IMR-90 (cell line): ENCODE measurements at regions not wholly inside any gene's neighbourhood (a gene's known extent, or its start where the extent isn't known, plus 50 kb on each side); places are given as distances from the start of the nearest gene placed in this dataset.

Experiments used
- ATAC-seq: fragments of 200-7000 bp; cut with Tn5 transposase; 2 replicates; pipeline ENCODE4 v1.9.1; 2020; ENCODE audit warnings: low read depth, mild to moderate bottlenecking, moderate library complexity
- BruUV-seq: library from RNA; stranded (reverse); fragments of 400-500 nt; replicated peaks from 2 replicates; lab custom pipeline; 2021; lab: Mats Ljungman, UMichigan
- CTCF ChIA-PET: fragments of 300-600 bp; formaldehyde crosslinking; extraction: SDS; loops from one replicate; lab custom pipeline; 2021; ENCODE audit warnings: antibody characterized with exemption; lab: Yijun Ruan, JAX
- POLR2A ChIA-PET: fragments of 300-600 bp; sonication (Branson Sonifier 250); formaldehyde crosslinking; loops from one replicate; lab custom pipeline; 2022; ENCODE audit warnings: antibody characterized with exemption; ENCODE audit not compliant: unreplicated experiment; lab: Charles Lee
- DNase-seq: peaks from one replicate; pipeline ENCODE4 v3.0.0; 2013
- H2AFZ ChIP-seq: replicated peaks from 2 replicates; pipeline ENCODE3; 2013; ENCODE audit warnings: low read length, mild to moderate bottlenecking; ENCODE audit not compliant: poor library complexity
- H2AK5ac ChIP-seq: 2 replicates; pipeline ENCODE4 v1.6.1; 2013; ENCODE audit warnings: low read depth, low read length, inconsistent platforms
- H2AK9ac ChIP-seq: replicated peaks from 2 replicates; pipeline ENCODE3; 2013; ENCODE audit warnings: mild to moderate bottlenecking, low read depth, low read length, moderate library complexity; ENCODE audit not compliant: poor library complexity
- H2BK120ac ChIP-seq: 2 replicates; pipeline ENCODE4 v1.6.1; 2013; ENCODE audit warnings: low read depth, low read length, inconsistent platforms
- H2BK15ac ChIP-seq: 3 replicates; pipeline ENCODE4 v1.6.1; 2013; ENCODE audit warnings: low read depth, low read length, inconsistent platforms
- H2BK20ac ChIP-seq: 2 replicates; pipeline ENCODE4 v1.6.1; 2013; ENCODE audit warnings: low read depth, mild to moderate bottlenecking, inconsistent platforms, low read length, moderate library complexity
- H2BK5ac ChIP-seq: 2 replicates; pipeline ENCODE4 v1.6.1; 2013; ENCODE audit warnings: mild to moderate bottlenecking, low read depth, low read length, inconsistent platforms; ENCODE audit not compliant: poor library complexity, severe bottlenecking
- H3K14ac ChIP-seq: replicated peaks from 2 replicates; pipeline ENCODE4 v1.6.1; 2013; ENCODE audit warnings: low read depth, low read length, inconsistent platforms
- H3K18ac ChIP-seq: 2 replicates; pipeline ENCODE4 v1.6.1; 2013; ENCODE audit warnings: low read depth, low read length, control low read depth
- H3K23ac ChIP-seq: 2 replicates; pipeline ENCODE4 v1.6.1; 2013; ENCODE audit warnings: low read depth, low read length, inconsistent platforms
- H3K27ac ChIP-seq: 2 replicates; pipeline ENCODE4 v1.5.1; 2013; ENCODE audit warnings: mild to moderate bottlenecking, control low read depth, low read length; ENCODE audit not compliant: insufficient read depth
- H3K27me3 ChIP-seq: 2 replicates; pipeline ENCODE4 v1.6.1; 2013; ENCODE audit warnings: low read length; ENCODE audit not compliant: control insufficient read depth, insufficient read depth
- H3K36me3 ChIP-seq: 2 replicates; pipeline ENCODE4 v1.6.1; 2013; ENCODE audit warnings: low read length, mixed read lengths; ENCODE audit not compliant: control insufficient read depth, insufficient read depth
- H3K4ac ChIP-seq: 2 replicates; pipeline ENCODE4 v1.6.1; 2013; ENCODE audit warnings: low read depth, low read length, inconsistent platforms
- H3K4me1 ChIP-seq: 2 replicates; pipeline ENCODE4 v1.6.1; 2013; ENCODE audit warnings: low read length, mixed read lengths; ENCODE audit not compliant: control insufficient read depth, insufficient read depth
- H3K4me2 ChIP-seq: 2 replicates; pipeline ENCODE4 v1.6.1; 2013; ENCODE audit warnings: low read depth, mild to moderate bottlenecking, control low read depth, low read length, moderate library complexity
- H3K4me3 ChIP-seq: 2 replicates; pipeline ENCODE4 v1.5.1; 2013; ENCODE audit warnings: low read depth, mild to moderate bottlenecking, control low read depth, low read length, moderate library complexity; ENCODE audit not compliant: insufficient read depth
- H3K56ac ChIP-seq: 2 replicates; pipeline ENCODE4 v1.6.1; 2013; ENCODE audit warnings: low read length, inconsistent platforms; ENCODE audit not compliant: insufficient read depth; ENCODE audit errors: extremely low read depth
- H3K79me1 ChIP-seq, 2 experiments: 2 replicates each; pipeline ENCODE4 v1.6.1; 2013; ENCODE audit warnings: low read length in 2 of 2, inconsistent platforms in 1 of 2, low read depth in 1 of 2
- H3K9ac ChIP-seq: 2 replicates; pipeline ENCODE4 v1.6.1; 2013; ENCODE audit warnings: low read depth, low read length, control low read depth
- H3K9me1 ChIP-seq: 2 replicates; pipeline ENCODE4 v1.6.1; 2013; ENCODE audit warnings: low read length, inconsistent platforms; ENCODE audit not compliant: insufficient read depth
- H3K9me3 ChIP-seq: 2 replicates; pipeline ENCODE4 v1.6.1; 2013; ENCODE audit warnings: low read length; ENCODE audit not compliant: control insufficient read depth, insufficient read depth
- H4K20me1 ChIP-seq: 2 replicates; pipeline ENCODE4 v1.6.1; 2013; ENCODE audit warnings: low read length, inconsistent platforms; ENCODE audit not compliant: insufficient read depth
- H4K5ac ChIP-seq: 2 replicates; pipeline ENCODE4 v1.6.1; 2013; ENCODE audit warnings: mild to moderate bottlenecking, low read depth, low read length, control low read depth
- H4K8ac ChIP-seq, 2 experiments: 2 replicates each; pipeline ENCODE4 v1.6.1; 2013; ENCODE audit warnings: low read depth in 2 of 2, low read length in 2 of 2, control low read depth in 1 of 2, inconsistent platforms in 1 of 2
- H4K91ac ChIP-seq: 2 replicates; pipeline ENCODE4 v1.6.1; 2013; ENCODE audit warnings: low read depth, low read length, inconsistent platforms; ENCODE audit not compliant: insufficient read depth
- CEBPB ChIP-seq: IDR thresholded peaks from 2 replicates; pipeline ENCODE4 v1.6.1; 2012; ENCODE audit warnings: low read depth, low read length, improper control_type of control experiment
- CTCF ChIP-seq: conservative IDR thresholded peaks from 2 replicates; pipeline ENCODE4 v1.5.1; 2012; ENCODE audit warnings: mild to moderate bottlenecking, low read depth, low read length, improper control_type of control experiment
- RAD21 ChIP-seq: IDR thresholded peaks from 2 replicates; pipeline ENCODE4 v1.6.1; 2012; ENCODE audit warnings: low read length, improper control_type of control experiment
- WGBS, 2 experiments: methylation state at CpG; one replicate each; pipeline versions ENCODE4 v1.1.5 to v1.1.7; 2013; ENCODE audit warnings: missing lambda C conversion rate in 2 of 2; ENCODE audit not compliant: insufficient read length in 1 of 2; ENCODE audit errors: extremely low coverage in 2 of 2; 5-methylcytosine and 5-hydroxymethylcytosine counted together
- dilution Hi-C: fragments of 300-500 bp; cut with HindIII; formaldehyde crosslinking; loops from one replicate; pipeline ENCODE4 v1.14.3; 2018; ENCODE audit warnings: low sequenced_read_pairs; ENCODE audit not compliant: unreplicated experiment
- in situ Hi-C: fragments of 300-500 bp; cut with MboI; formaldehyde crosslinking; loops from 3 replicates; pipeline ENCODE4 v1.14.3; 2019; ENCODE audit warnings: low sequenced_read_pairs, inconsistent platforms, mixed read lengths
- intact Hi-C: fragments of 100-400 bp; cut with micrococcal nuclease; formaldehyde crosslinking; loops from 2 replicates; pipeline ENCODE4 v1.10.0; 2022

- no peak overlapping the region for H2BK120ac ChIP-seq
- no peak overlapping the region for H2BK5ac ChIP-seq
- dilution Hi-C loops (no loop called here), intact Hi-C loops (no loop called here), in situ Hi-C loops (no loop called here)
- no peak overlapping the region for H2BK20ac ChIP-seq
- CTCF ChIA-PET = no interaction called here
- H2AFZ ChIP-seq = no peak overlapping the region
- H3K27ac ChIP-seq = no peak overlapping the region
- no peak overlapping the region for H2BK15ac ChIP-seq
- no peak overlapping the region for H3K56ac ChIP-seq
- DNase-seq = no peak
- no peaks in the 10 kb centered on the region for H3K4me1 ChIP-seq
- no peaks in the 10 kb centered on the region for H3K9me1 ChIP-seq
- H4K20me1 ChIP-seq = no peaks in the 10 kb centered on the region
- H3K23ac ChIP-seq = no peak overlapping the region
- H3K79me1 ChIP-seq = no peaks in the 10 kb centered on the region
- POLR2A ChIA-PET = no interaction called here
- no peak overlapping the region for H3K4me2 ChIP-seq
- no peak overlapping the region for H2AK5ac ChIP-seq
- no peak overlapping the region for H4K5ac ChIP-seq
- no peak for ATAC-seq
- no TSS peak for BruUV-seq
- H2AK9ac ChIP-seq = no peak overlapping the region
- no peak overlapping the region for H3K4me3 ChIP-seq
- H3K4ac ChIP-seq = no peak overlapping the region
- H4K8ac ChIP-seq = no peak overlapping the region
- H3K9me3 ChIP-seq = peaks cover 4% of the 10 kb centered on the region
- no peaks in the 10 kb centered on the region for H3K27me3 ChIP-seq
- no peak overlapping the region for H3K14ac ChIP-seq
- WGBS, 2 experiments = no CpG with 5 or more reads among the region's 2 CpGs
- no peaks in the 10 kb centered on the region for H3K36me3 ChIP-seq
- H3K18ac ChIP-seq = no peak overlapping the region
- no peak for TF ChIP-seq CTCF
- no peak for TF ChIP-seq CEBPB
- no peak for TF ChIP-seq RAD21
- H4K91ac ChIP-seq = no peak overlapping the region
- H3K9ac ChIP-seq = no peak overlapping the region
Measured at GRCh38 chr4:27251771-27252170, 391.1 kb downstream of the STIM2 start.
